PC-9 (cell line): ENCODE measurements at regions not wholly inside any gene's neighbourhood (a gene's known extent, or its start where the extent isn't known, plus 50 kb on each side); places are given as distances from the start of the nearest gene placed in this dataset.

Experiments used
- EZH2 ChIP-seq: fragments of 200-600 bp; sonication (generic); IDR thresholded peaks from 2 replicates; pipeline ENCODE4 v1.8.0; 2017; ENCODE audit warnings: antibody characterized with exemption, low read depth
- TF ChIP-seq, protein P1 (sequence below): fragments of 200-600 bp; sonication (generic); conservative IDR thresholded peaks from 2 replicates; pipeline ENCODE4 v1.6.1; 2017; ENCODE audit warnings: mixed run types, antibody characterized with exemption, mild to moderate bottlenecking, moderate library complexity

- TF ChIP-seq, protein P1, sequence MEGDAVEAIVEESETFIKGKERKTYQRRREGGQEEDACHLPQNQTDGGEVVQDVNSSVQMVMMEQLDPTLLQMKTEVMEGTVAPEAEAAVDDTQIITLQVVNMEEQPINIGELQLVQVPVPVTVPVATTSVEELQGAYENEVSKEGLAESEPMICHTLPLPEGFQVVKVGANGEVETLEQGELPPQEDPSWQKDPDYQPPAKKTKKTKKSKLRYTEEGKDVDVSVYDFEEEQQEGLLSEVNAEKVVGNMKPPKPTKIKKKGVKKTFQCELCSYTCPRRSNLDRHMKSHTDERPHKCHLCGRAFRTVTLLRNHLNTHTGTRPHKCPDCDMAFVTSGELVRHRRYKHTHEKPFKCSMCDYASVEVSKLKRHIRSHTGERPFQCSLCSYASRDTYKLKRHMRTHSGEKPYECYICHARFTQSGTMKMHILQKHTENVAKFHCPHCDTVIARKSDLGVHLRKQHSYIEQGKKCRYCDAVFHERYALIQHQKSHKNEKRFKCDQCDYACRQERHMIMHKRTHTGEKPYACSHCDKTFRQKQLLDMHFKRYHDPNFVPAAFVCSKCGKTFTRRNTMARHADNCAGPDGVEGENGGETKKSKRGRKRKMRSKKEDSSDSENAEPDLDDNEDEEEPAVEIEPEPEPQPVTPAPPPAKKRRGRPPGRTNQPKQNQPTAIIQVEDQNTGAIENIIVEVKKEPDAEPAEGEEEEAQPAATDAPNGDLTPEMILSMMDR, result no peak
- TF ChIP-seq EZH2, result no peak
Measured at GRCh38 chr1:82534996-82535395, 734.3 kb downstream of the ADGRL2 start.
